Ishikawa (cell line): ENCODE measurements at regions not wholly inside any gene's neighbourhood (a gene's known extent, or its start where the extent isn't known, plus 50 kb on each side); places are given as distances from the start of the nearest gene placed in this dataset.

Experiments used
- CEBPB ChIP-seq: IDR thresholded peaks from 2 replicates; pipeline ENCODE4 v1.6.1; 2012
- CREB1 ChIP-seq: IDR thresholded peaks from 2 replicates; pipeline ENCODE4 v1.6.1; 2012; ENCODE audit warnings: low read depth
- EGR1 ChIP-seq: IDR thresholded peaks from 2 replicates; pipeline ENCODE4 v1.6.1; 2012
- EP300 ChIP-seq: IDR thresholded peaks from 2 replicates; pipeline ENCODE4 v1.6.1; 2012; ENCODE audit warnings: borderline replicate concordance
- FOXM1 ChIP-seq: IDR thresholded peaks from 2 replicates; pipeline ENCODE4 v1.6.1; 2012; ENCODE audit warnings: low read depth, borderline replicate concordance
- MAX ChIP-seq: IDR thresholded peaks from 2 replicates; pipeline ENCODE4 v1.6.1; 2012
- NFIC ChIP-seq: IDR thresholded peaks from 2 replicates; pipeline ENCODE4 v1.6.1; 2012
- RAD21 ChIP-seq: IDR thresholded peaks from 2 replicates; pipeline ENCODE4 v1.6.1; 2012; ENCODE audit warnings: low read depth
- REST ChIP-seq: IDR thresholded peaks from 2 replicates; pipeline ENCODE4 v1.6.1; 2012; ENCODE audit warnings: low read depth, mild to moderate bottlenecking
- TAF1 ChIP-seq: IDR thresholded peaks from 2 replicates; pipeline ENCODE4 v1.6.1; 2012; ENCODE audit warnings: low read depth, mild to moderate bottlenecking
- TCF12 ChIP-seq: IDR thresholded peaks from 2 replicates; pipeline ENCODE4 v1.6.1; 2012; ENCODE audit warnings: low read depth
- TEAD4 ChIP-seq: IDR thresholded peaks from 2 replicates; pipeline ENCODE4 v1.6.1; 2012
- YY1 ChIP-seq: IDR thresholded peaks from 2 replicates; pipeline ENCODE4 v1.6.1; 2012; ENCODE audit warnings: low read depth
- ZBTB7A ChIP-seq: IDR thresholded peaks from 2 replicates; pipeline ENCODE4 v1.6.1; 2012; ENCODE audit warnings: low read depth
- TF ChIP-seq, protein P1 (sequence below): IDR thresholded peaks from 2 replicates; pipeline ENCODE4 v1.6.1; 2012

- TF ChIP-seq YY1 = no peak
These were observed 1487.3 kb downstream of the TBC1D22A start for GRCh38 chr22:48249713-48250268.

- TF ChIP-seq EGR1 = no peak
- no peak for TF ChIP-seq MAX
- TF ChIP-seq CEBPB = no peak
- TF ChIP-seq YY1 = no peak
- TF ChIP-seq TCF12 = no peak
- TF ChIP-seq ZBTB7A = no peak
- no peak for TF ChIP-seq CREB1
- TF ChIP-seq FOXM1 = no peak
- TF ChIP-seq, protein P1, sequence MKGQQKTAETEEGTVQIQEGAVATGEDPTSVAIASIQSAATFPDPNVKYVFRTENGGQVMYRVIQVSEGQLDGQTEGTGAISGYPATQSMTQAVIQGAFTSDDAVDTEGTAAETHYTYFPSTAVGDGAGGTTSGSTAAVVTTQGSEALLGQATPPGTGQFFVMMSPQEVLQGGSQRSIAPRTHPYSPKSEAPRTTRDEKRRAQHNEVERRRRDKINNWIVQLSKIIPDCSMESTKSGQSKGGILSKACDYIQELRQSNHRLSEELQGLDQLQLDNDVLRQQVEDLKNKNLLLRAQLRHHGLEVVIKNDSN = no peak
- no peak for TF ChIP-seq NFIC
- no peak for TF ChIP-seq RAD21
- TF ChIP-seq TAF1 = no peak
- no peak for TF ChIP-seq TEAD4
- no peak for TF ChIP-seq REST
- no peak for TF ChIP-seq EP300
These were observed 1486.5 kb downstream of the TBC1D22A start for GRCh38 chr22:48248901-48249455.

DNA sequence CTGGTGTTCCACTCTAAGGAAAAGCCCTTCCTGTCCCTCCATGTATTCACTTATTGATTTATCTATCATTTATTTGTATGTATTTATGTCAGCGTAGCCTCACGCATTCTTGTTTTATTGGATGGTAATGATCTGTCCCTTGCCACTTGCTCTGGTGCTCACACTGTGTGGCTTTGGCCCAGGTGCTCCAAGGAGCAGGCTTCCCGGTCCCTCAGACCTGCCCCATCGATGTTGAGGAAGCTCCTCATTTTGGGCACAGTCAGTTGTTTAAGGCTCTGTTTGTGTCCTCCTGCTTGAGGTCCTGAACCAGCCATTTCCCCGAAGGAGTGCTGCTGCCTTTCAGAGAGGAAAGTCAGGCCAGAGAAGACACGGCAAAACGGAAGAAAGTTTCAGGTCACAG lies 1485.4 kb downstream of the TBC1D22A start:
- TF ChIP-seq REST (no peak), MAX (no peak), CEBPB (no peak), TAF1 (no peak), YY1 (no peak), CREB1 (no peak), EP300 (no peak), EGR1 (no peak), NFIC (no peak), RAD21 (no peak), FOXM1 (no peak), ZBTB7A (no peak)
- TF ChIP-seq, protein P1 = no peak

- TF ChIP-seq MAX (no peak), ZBTB7A (no peak), NFIC (no peak), RAD21 (no peak), EP300 (no peak), TCF12 (no peak), TEAD4 (no peak), CEBPB (no peak), FOXM1 (no peak), EGR1 (no peak), YY1 (no peak), REST (no peak), CREB1 (no peak), TAF1 (no peak)
- TF ChIP-seq, protein P1 = no peak
These were observed 1482.7 kb downstream of the TBC1D22A start for GRCh38 chr22:48245196-48245485.
